ENCODE measurements at regions not wholly inside any gene's neighbourhood (a gene's known extent, or its start where the extent isn't known, plus 50 kb on each side); places are given as distances from the start of the nearest gene placed in this dataset.

GRCh38 chr15:95341686-95342085 lies 988.8 kb upstream of the NR2F2 start:
- 81 to 85% methylated on average over 6 of the region's 6 CpGs for WGBS, 2 donors
- Histone ChIP-seq H3K9me3 (no peaks in the 10 kb centered on the region), H3K27ac (no peak overlapping the region), H3K27me3 (no peaks in the 10 kb centered on the region), H3K4me1 (no peaks in the 10 kb centered on the region), H3K4me3 (no peak overlapping the region), H3K36me3 (no peaks in the 10 kb centered on the region)
- DNase-seq: no peak
- no peak for TF ChIP-seq POLR2A (IDR thresholded peaks at IDR 0.05)
- no peak for TF ChIP-seq CTCF (IDR thresholded peaks at IDR 0.05)
- intact Hi-C loops (cut with DNase I): no loop called here

- no peak overlapping the region for H3K27ac ChIP-seq
- H3K4me3 ChIP-seq: no peak overlapping the region
- no peaks in the 10 kb centered on the region for H3K27me3 ChIP-seq
- no peak for DNase-seq
- TF ChIP-seq POLR2A (IDR thresholded peaks at IDR 0.05) (no peak), CTCF (IDR thresholded peaks at IDR 0.05) (no peak)
- H3K4me1 ChIP-seq: no peaks in the 10 kb centered on the region
- no peaks in the 10 kb centered on the region for H3K9me3 ChIP-seq
- no peaks in the 10 kb centered on the region for H3K36me3 ChIP-seq
- WGBS, 2 donors: 69 to 87% methylated on average over 3 to 4 of the region's 4 CpGs
- intact Hi-C loops (cut with DNase I): no loop called here
These were observed 984.6 kb upstream of the NR2F2 start for GRCh38 chr15:95345867-95346266.

GRCh38 chr15:95346721-95347475 lies 983.6 kb upstream of the NR2F2 start:
- Histone ChIP-seq H3K27ac (no peak overlapping the region), H3K36me3 (no peaks in the 10 kb centered on the region), H3K4me3 (no peak overlapping the region), H3K4me1 (no peaks in the 10 kb centered on the region), H3K9me3 (no peaks in the 10 kb centered on the region), H3K27me3 (no peaks in the 10 kb centered on the region)
- TF ChIP-seq CTCF (IDR thresholded peaks at IDR 0.05): no peak
- no peak for TF ChIP-seq POLR2A (IDR thresholded peaks at IDR 0.05)
- intact Hi-C loops (cut with DNase I): no loop called here
- WGBS, 2 donors: 71% methylated on average over 5 of the region's 5 CpGs
- DNase-seq: no peak

- Histone ChIP-seq H3K9me3 (no peaks in the 10 kb centered on the region), H3K4me1 (no peaks in the 10 kb centered on the region), H3K27me3 (no peaks in the 10 kb centered on the region), H3K36me3 (no peaks in the 10 kb centered on the region), H3K4me3 (no peak overlapping the region), H3K27ac (no peak overlapping the region)
- no peak for TF ChIP-seq CTCF (IDR thresholded peaks at IDR 0.05)
- no peak for TF ChIP-seq POLR2A (IDR thresholded peaks at IDR 0.05)
- DNase-seq: no peak
- intact Hi-C loops (cut with DNase I): no loop called here
- WGBS, 2 donors: 75 to 88% methylated on average over 1 of the region's 1 CpG
These were observed 982.7 kb upstream of the NR2F2 start for GRCh38 chr15:95347837-95348236.

GRCh38 chr15:95350908-95351307 lies 979.6 kb upstream of the NR2F2 start:
- no peak for TF ChIP-seq POLR2A (IDR thresholded peaks at IDR 0.05)
- no peak for TF ChIP-seq CTCF (IDR thresholded peaks at IDR 0.05)
- WGBS, 2 donors: 71 to 84% methylated on average over 3 of the region's 3 CpGs
- no peak for DNase-seq

More at GRCh38 chr15:95350908-95351307, 979.6 kb upstream of the NR2F2 start:
- no peaks in the 10 kb centered on the region for H3K36me3 ChIP-seq
- H3K4me3 ChIP-seq: no peak overlapping the region
- intact Hi-C loops (cut with DNase I): no loop called here
- H3K9me3 ChIP-seq: no peaks in the 10 kb centered on the region
- H3K27ac ChIP-seq: no peak overlapping the region
- H3K27me3 ChIP-seq: no peaks in the 10 kb centered on the region
- H3K4me1 ChIP-seq: no peaks in the 10 kb centered on the region
